ENCODE measurements at regions not wholly inside any gene's neighbourhood (a gene's known extent, or its start where the extent isn't known, plus 50 kb on each side); places are given as distances from the start of the nearest gene placed in this dataset.

DNA sequence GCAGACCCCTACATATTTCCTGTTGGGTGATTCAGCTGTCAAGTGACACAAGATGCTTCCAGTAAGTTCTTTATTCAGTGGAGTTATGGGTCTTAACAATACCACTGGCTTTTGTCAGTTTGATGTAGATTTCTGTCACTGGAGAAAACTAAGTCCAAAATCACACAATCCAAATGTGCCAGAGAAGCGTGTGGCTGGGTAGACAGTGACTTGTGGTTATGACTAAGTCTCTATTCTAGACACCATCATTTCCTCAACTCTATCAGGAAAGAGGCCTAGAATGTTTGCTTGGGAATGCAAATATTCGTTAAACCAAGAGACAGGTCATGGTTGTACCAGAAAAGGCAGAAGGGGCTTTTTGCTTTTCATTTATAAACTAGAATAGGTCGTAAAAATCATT lies 54.4 kb upstream of the HS3ST1 start:
- no peak overlapping the region for H3K27ac ChIP-seq
- 77% methylated on average over 3 of the region's 3 CpGs for WGBS

DNA sequence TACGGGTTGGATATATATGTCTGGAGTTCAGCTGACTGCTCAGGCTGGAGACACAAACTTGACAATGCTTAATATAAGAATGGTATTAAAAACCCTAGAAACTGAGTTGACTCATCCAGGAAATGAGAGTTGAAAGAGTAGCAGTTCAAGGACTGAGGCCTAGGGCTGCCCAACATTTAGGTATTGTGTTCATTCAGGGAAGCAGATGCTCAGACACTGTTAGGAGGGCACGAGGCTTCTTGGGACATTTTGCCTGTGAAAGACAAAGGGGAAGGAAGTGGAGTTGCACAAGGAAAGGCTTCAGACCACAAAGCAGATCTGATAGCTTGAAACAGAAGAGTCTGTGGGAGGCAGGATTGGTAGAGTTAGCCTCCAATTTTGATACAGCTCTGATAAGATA lies 52.0 kb upstream of the HS3ST1 start:
- 58% methylated on average over 2 of the region's 2 CpGs for WGBS
- TF ChIP-seq POLR2A (IDR thresholded peaks at IDR 0.05) = no peak
- TF ChIP-seq POLR2AphosphoS5 (IDR thresholded peaks at IDR 0.05) = no peak
- TF ChIP-seq, protein P1, sequence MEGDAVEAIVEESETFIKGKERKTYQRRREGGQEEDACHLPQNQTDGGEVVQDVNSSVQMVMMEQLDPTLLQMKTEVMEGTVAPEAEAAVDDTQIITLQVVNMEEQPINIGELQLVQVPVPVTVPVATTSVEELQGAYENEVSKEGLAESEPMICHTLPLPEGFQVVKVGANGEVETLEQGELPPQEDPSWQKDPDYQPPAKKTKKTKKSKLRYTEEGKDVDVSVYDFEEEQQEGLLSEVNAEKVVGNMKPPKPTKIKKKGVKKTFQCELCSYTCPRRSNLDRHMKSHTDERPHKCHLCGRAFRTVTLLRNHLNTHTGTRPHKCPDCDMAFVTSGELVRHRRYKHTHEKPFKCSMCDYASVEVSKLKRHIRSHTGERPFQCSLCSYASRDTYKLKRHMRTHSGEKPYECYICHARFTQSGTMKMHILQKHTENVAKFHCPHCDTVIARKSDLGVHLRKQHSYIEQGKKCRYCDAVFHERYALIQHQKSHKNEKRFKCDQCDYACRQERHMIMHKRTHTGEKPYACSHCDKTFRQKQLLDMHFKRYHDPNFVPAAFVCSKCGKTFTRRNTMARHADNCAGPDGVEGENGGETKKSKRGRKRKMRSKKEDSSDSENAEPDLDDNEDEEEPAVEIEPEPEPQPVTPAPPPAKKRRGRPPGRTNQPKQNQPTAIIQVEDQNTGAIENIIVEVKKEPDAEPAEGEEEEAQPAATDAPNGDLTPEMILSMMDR (IDR thresholded peaks at IDR 0.05) = no peak
- no peak for TF ChIP-seq EP300 (IDR thresholded peaks at IDR 0.05)
- Histone ChIP-seq H3K4me3 (no peak overlapping the region), H3K4me1 (no peaks in the 10 kb centered on the region), H3K27ac (no peak overlapping the region), H3K9me3 (peaks cover 3% of the 10 kb centered on the region), H3K27me3 (no peaks in the 10 kb centered on the region), H3K36me3 (no peaks in the 10 kb centered on the region)
- no peak for DNase-seq (ENCODE audit: low spot score in 2 of 2)

More for the DNA sequence above, 54.4 kb upstream of the HS3ST1 start:
- no peaks in the 10 kb centered on the region for H3K36me3 ChIP-seq
- H3K4me3 ChIP-seq = no peak overlapping the region
- H3K27me3 ChIP-seq = no peaks in the 10 kb centered on the region
- H3K4me1 ChIP-seq = no peaks in the 10 kb centered on the region
- no peak for DNase-seq (ENCODE audit: low spot score in 2 of 2)
- TF ChIP-seq POLR2AphosphoS5 (IDR thresholded peaks at IDR 0.05) (no peak), POLR2A (IDR thresholded peaks at IDR 0.05) (no peak), EP300 (IDR thresholded peaks at IDR 0.05) (no peak)
- TF ChIP-seq, protein P1 (IDR thresholded peaks at IDR 0.05) = no peak
- peaks cover 3% of the 10 kb centered on the region for H3K9me3 ChIP-seq
